Body of pancreas (tissue), 4 donors: ENCODE measurements at regions not wholly inside any gene's neighbourhood (a gene's known extent, or its start where the extent isn't known, plus 50 kb on each side); places are given as distances from the start of the nearest gene placed in this dataset.
"Not testable (repeated sequence)": the region's sequence is repeated elsewhere in the genome, so short reads cannot be mapped to it uniquely, and the experiment has no call there.

Experiments
- ATAC-seq: fragments of 150-250 bp; one replicate; pipeline ENCODE4 v1.9.1; 2016
- DNase-seq, 4 donors: peaks; one replicate each; pipeline ENCODE4 v3.0.0-alpha.2; 2019
- H3K27ac ChIP-seq, 4 donors: fragments of 200-600 bp; sonication (generic); 1 replicate in 3 of 4; 2 replicates in 1 of 4; pipeline versions ENCODE4 v1.5.1 to v1.6.1; 2016 to 2019; ENCODE audit warnings: mild to moderate bottlenecking in 1 of 4, mixed read lengths in 1 of 4, moderate library complexity in 1 of 4
- H3K27me3 ChIP-seq, 2 donors: fragments of 200-600 bp; sonication (generic); one replicate each; pipeline ENCODE4 v1.6.0; 2016; ENCODE audit warnings: mild to moderate bottlenecking in 1 of 2
- H3K36me3 ChIP-seq, 2 donors: fragments of 200-600 bp; sonication (generic); replicated peaks in 1 of 2; 2 replicates each; pipeline ENCODE4 v1.5.1; 2016; ENCODE audit warnings: low read depth in 2 of 2; ENCODE audit not compliant: insufficient read depth in 1 of 2
- H3K4me1 ChIP-seq: fragments of 200-600 bp; sonication (generic); one replicate; pipeline ENCODE4 v1.6.0; 2016
- H3K4me3 ChIP-seq, 2 donors: fragments of 200-600 bp; sonication (generic); 1 replicate in 1 of 2; 2 replicates in 1 of 2; pipeline ENCODE4 v1.5.1; 2016 to 2019
- H3K9me3 ChIP-seq, 3 donors: fragments of 200-600 bp; sonication (generic); 1 replicate in 2 of 3; 2 replicates in 1 of 3; pipeline ENCODE4 v1.5.1; 2016
- POLR2A ChIP-seq, 3 donors: fragments of 450-650 bp; IDR thresholded peaks; one replicate each; pipeline ENCODE4 v1.6.1; 2016; ENCODE audit warnings: antibody characterized with exemption in 3 of 3, mild to moderate bottlenecking in 2 of 3
- WGBS, 2 donors: methylation state at CpG; one replicate each; pipeline ENCODE4 v1.1.5; 2017; 5-methylcytosine and 5-hydroxymethylcytosine counted together
- intact Hi-C: fragments of 100-400 bp; cut with DNase I; formaldehyde crosslinking; loops from one replicate; pipeline ENCODE4 v1.15.1; 2023
- TF ChIP-seq, protein P1 (sequence below), 7 experiments: fragments of 450-650 bp in 4 of 7; fragments of 200-600 bp in 3 of 7; sonication (generic) in 3 of 7; IDR thresholded peaks; one replicate each; pipeline ENCODE4 v1.5.1; 2016 to 2019; ENCODE audit warnings: antibody characterized with exemption in 7 of 7

DNA sequence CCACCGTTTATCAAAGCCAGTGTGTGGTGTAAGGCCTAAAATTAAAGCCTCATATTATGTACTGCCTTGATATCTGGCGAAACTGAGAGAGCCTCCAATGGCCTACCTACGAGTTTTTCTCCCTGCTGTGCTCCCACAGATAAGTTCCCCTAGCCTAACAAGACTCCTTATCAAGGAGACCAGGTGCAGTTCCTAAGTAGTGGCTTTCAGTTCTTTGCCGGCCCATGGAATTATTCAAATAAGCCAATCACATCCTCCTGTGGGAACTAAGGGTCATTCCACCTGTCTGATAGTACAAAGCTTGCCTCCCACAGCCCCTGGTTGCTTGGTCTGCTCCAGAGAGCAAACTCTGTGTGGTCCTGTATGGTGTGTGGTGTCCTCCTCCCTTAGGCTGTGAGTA, 99.8 kb upstream of the TEX13C start:
- TF ChIP-seq POLR2A (IDR thresholded peaks at IDR 0.05), result no peak
- H3K4me3 ChIP-seq, result no peak overlapping the region
- 49 to 50% methylated on average over 2 to 4 of the region's 4 CpGs for WGBS, 2 donors

DNA sequence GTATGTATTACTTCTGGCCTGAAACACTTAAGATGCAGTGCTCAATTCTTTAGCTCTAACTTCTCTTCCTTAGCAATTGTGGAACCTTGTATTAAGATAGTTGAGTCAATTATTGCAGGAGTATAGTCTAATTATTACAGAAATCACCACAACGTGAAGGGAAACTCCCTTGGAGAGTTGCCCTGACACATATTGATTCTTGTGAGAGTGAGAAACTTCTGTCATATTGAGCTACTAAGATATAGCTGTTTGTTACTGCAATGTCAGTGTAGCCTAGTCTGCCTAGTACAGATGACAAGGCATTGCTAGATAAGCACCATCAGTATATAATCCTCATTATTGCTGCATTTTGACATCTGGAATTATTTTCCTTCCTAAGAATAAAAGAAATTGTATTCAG, 82.7 kb upstream of the TEX13C start:
- no peaks in the 10 kb centered on the region for H3K27me3 ChIP-seq
- WGBS, 2 donors, result 0% methylated on average over 1 of the region's 1 CpG
- intact Hi-C loops, result no loop called here
- H3K4me3 ChIP-seq, result no peak overlapping the region
- no peaks in the 10 kb centered on the region for H3K9me3 ChIP-seq
- no peak for ATAC-seq
- DNase-seq, result no peak
- no peak for TF ChIP-seq POLR2A (IDR thresholded peaks at IDR 0.05)
- TF ChIP-seq, protein P1, sequence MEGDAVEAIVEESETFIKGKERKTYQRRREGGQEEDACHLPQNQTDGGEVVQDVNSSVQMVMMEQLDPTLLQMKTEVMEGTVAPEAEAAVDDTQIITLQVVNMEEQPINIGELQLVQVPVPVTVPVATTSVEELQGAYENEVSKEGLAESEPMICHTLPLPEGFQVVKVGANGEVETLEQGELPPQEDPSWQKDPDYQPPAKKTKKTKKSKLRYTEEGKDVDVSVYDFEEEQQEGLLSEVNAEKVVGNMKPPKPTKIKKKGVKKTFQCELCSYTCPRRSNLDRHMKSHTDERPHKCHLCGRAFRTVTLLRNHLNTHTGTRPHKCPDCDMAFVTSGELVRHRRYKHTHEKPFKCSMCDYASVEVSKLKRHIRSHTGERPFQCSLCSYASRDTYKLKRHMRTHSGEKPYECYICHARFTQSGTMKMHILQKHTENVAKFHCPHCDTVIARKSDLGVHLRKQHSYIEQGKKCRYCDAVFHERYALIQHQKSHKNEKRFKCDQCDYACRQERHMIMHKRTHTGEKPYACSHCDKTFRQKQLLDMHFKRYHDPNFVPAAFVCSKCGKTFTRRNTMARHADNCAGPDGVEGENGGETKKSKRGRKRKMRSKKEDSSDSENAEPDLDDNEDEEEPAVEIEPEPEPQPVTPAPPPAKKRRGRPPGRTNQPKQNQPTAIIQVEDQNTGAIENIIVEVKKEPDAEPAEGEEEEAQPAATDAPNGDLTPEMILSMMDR (IDR thresholded peaks at IDR 0.05), result no peak
- H3K4me1 ChIP-seq, result no peaks in the 10 kb centered on the region
- no peak overlapping the region for H3K27ac ChIP-seq
- no peaks in the 10 kb centered on the region for H3K36me3 ChIP-seq

More for the DNA sequence above, 99.8 kb upstream of the TEX13C start:
- no peaks in the 10 kb centered on the region for H3K27me3 ChIP-seq
- no peaks in the 10 kb centered on the region for H3K36me3 ChIP-seq
- intact Hi-C loops, result no loop called here
- H3K9me3 ChIP-seq, result no peaks in the 10 kb centered on the region
- no peaks in the 10 kb centered on the region for H3K4me1 ChIP-seq
- ATAC-seq, result no peak
- DNase-seq, result no peak
- no peak overlapping the region for H3K27ac ChIP-seq

DNA sequence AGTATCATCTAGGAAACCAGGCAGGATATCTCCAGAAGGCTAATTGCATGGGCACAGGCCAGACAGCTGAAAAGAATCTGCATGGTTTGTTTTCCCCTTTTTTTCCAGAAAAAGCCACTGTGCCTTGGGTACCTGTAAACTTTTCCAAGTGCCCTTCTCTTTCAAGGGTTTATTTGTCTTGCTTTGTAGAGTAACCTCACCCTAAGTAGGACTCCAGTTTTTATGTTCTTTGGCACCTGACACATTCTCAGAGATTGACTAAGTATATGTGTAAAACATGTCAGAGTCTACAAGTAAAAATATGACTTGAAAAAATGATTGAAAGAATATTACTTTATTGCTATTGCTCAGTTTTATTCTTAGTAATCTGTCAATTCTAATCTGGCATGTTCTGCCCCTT, 70.7 kb upstream of the TEX13C start:
- ATAC-seq (no peak), DNase-seq (no peak)
- intact Hi-C loops, result no loop called here
- Histone ChIP-seq H3K9me3 (no peaks in the 10 kb centered on the region), H3K27me3 (no peaks in the 10 kb centered on the region), H3K27ac (no peak overlapping the region), H3K36me3 (no peaks in the 10 kb centered on the region), H3K4me3 (no peak overlapping the region), H3K4me1 (no peaks in the 10 kb centered on the region)
- TF ChIP-seq, protein P1 (IDR thresholded peaks at IDR 0.05), result no peak
- no peak for TF ChIP-seq POLR2A (IDR thresholded peaks at IDR 0.05)

DNA sequence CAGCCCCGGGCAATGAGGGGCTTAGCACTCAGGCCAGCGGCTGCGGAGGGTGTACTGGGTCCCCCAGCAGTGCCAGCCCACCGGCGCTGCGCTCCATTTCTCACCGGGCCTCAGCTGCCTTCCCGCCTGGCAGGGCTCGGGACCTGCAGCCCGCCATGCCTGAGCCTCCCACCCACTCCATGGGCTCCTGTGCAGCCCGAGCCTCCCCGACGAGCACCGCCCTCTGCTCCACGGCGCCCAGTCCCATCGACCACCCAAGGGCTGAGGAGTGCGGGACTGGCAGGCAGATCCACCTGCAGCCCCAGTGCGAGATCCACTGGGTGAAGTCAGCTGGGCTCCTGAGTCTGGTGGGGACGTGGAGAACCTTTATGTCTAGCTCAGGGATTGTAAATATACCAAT, 63.9 kb upstream of the TEX13C start:
- H3K27ac ChIP-seq, intact Hi-C loops, H3K4me3 ChIP-seq, H3K27me3 ChIP-seq, DNase-seq, H3K9me3 ChIP-seq, H3K36me3 ChIP-seq, H3K4me1 ChIP-seq, ATAC-seq: not testable (repeated sequence)
- 92% methylated on average over 16 of the region's 20 CpGs; no CpG with 5 or more reads in 1 of the 2 donors for WGBS, 2 donors

DNA sequence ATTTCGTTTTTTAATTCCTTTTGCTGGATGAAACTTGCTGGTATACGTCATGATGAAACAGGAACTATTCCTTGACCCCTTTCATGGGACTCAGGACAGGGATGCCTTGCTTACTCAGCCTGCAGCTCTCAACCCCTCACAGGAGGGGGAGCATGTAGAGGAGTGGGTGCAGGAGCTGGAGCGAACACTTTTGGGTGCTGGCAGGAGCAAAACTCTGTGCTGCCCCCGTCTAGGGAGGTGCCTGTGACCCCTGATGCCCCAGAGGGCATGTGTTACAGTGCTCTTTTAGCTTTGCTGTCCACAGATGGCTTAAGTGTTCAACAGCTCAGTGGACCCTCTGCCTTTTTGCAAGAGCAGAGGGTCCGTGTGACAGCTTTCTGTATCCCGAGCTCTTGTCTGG, 56.8 kb upstream of the TEX13C start:
- Histone ChIP-seq H3K4me3 (no peak overlapping the region), H3K27ac (no peak overlapping the region), H3K27me3 (no peaks in the 10 kb centered on the region), H3K9me3 (no peaks in the 10 kb centered on the region), H3K36me3 (no peaks in the 10 kb centered on the region), H3K4me1 (no peaks in the 10 kb centered on the region)
- no peak for DNase-seq
- TF ChIP-seq, protein P1 (IDR thresholded peaks at IDR 0.05), result no peak
- no peak for TF ChIP-seq POLR2A (IDR thresholded peaks at IDR 0.05)
- 57 to 62% methylated on average over 5 to 6 of the region's 6 CpGs for WGBS, 2 donors
- intact Hi-C loops, result no loop called here
- ATAC-seq, result no peak

DNA sequence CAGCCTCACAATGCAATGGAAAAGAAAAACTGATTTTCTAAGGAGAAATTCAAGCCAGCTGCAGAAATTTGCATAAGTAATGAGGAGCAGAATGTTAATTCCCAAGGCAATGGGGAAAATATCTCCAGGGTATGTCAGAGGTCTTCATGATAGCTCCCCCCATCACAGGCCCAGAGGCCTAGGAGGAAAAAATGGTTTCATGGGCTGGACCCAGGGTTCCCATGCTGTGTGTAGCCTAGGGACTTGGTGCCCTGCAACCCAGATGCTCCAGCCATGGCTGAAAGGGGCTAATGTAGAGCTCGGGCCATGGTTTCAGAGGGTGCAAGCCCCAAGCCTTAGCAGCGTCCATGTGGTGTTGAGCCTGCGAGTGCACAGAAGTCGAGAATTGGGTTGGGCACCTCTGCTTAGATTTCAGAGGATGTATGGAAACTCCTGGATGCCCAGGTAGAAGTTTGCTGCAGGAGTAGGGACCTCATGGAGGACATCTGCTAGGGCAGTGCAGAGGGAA, 53.5 kb upstream of the TEX13C start:
- Histone ChIP-seq H3K27ac (no peak overlapping the region), H3K4me1 (no peaks in the 10 kb centered on the region), H3K36me3 (no peaks in the 10 kb centered on the region), H3K27me3 (no peaks in the 10 kb centered on the region), H3K4me3 (no peak overlapping the region), H3K9me3 (no peaks in the 10 kb centered on the region)
- no peak for TF ChIP-seq POLR2A (IDR thresholded peaks at IDR 0.05)
- TF ChIP-seq, protein P1 (IDR thresholded peaks at IDR 0.05), result no peak
- WGBS, 2 donors, result 40 to 67% methylated on average over 1 of the region's 4 CpGs
- intact Hi-C loops, result no loop called here
- ATAC-seq, result no peak
- no peak for DNase-seq
